Small intestine (tissue), 7 donors: ENCODE measurements at regions not wholly inside any gene's neighbourhood (a gene's known extent, or its start where the extent isn't known, plus 50 kb on each side); places are given as distances from the start of the nearest gene placed in this dataset.

Experiments
- DNase-seq, 2 donors: peaks; one replicate each; pipeline versions ENCODE4 v3.0.0 to v3.0.0-alpha.2; 2013
- FAIRE-seq: peaks from 2 replicates; lab custom pipeline; 2012; peaks lifted over from hg19 to GRCh38; lab: Jason Lieb, UNC
- H3K27ac ChIP-seq, 3 donors: one replicate each; pipeline ENCODE4 v1.5.1; 2013; ENCODE audit warnings: low read length in 2 of 3, mild to moderate bottlenecking in 2 of 3, control low read depth in 1 of 3, inconsistent platforms in 1 of 3, low read depth in 1 of 3, moderate library complexity in 1 of 3
- H3K27me3 ChIP-seq, 3 donors: one replicate each; pipeline ENCODE4 v1.6.1; 2013; ENCODE audit warnings: low read length in 3 of 3, inconsistent platforms in 1 of 3; ENCODE audit not compliant: control insufficient read depth in 3 of 3, insufficient read depth in 3 of 3
- H3K36me3 ChIP-seq, 3 donors: one replicate each; pipeline ENCODE4 v1.6.1; 2013; ENCODE audit warnings: low read length in 3 of 3, inconsistent platforms in 1 of 3, low read depth in 1 of 3, mild to moderate bottlenecking in 1 of 3, moderate library complexity in 1 of 3; ENCODE audit not compliant: control insufficient read depth in 3 of 3, insufficient read depth in 2 of 3
- H3K4me1 ChIP-seq, 3 donors: one replicate each; pipeline ENCODE4 v1.6.1; 2013; ENCODE audit warnings: low read length in 2 of 3, inconsistent platforms in 1 of 3, low read depth in 1 of 3, mild to moderate bottlenecking in 1 of 3, moderate library complexity in 1 of 3; ENCODE audit not compliant: control insufficient read depth in 3 of 3, insufficient read depth in 2 of 3
- H3K4me3 ChIP-seq, 3 donors: one replicate each; pipeline ENCODE4 v1.5.1; 2013; ENCODE audit warnings: low read length in 3 of 3, control low read depth in 1 of 3, inconsistent platforms in 1 of 3, low read depth in 1 of 3, mild to moderate bottlenecking in 1 of 3, moderate library complexity in 1 of 3
- H3K9me3 ChIP-seq, 2 donors: one replicate each; pipeline ENCODE4 v1.6.1; 2013; ENCODE audit warnings: low read depth in 1 of 2, low read length in 1 of 2; ENCODE audit not compliant: control insufficient read depth in 2 of 2, insufficient read depth in 1 of 2
- WGBS, 3 donors: extraction: QIAGEN DNeasy Blood & Tissue Kit; methylation state at CpG; one replicate each; pipeline ENCODE4 v1.1.7; 2013; 5-methylcytosine and 5-hydroxymethylcytosine counted together
- donor health status: healthy with polysubstance abuse.
- donor health status: control.
- donor health status: control.
- donor health status: Bipolar disorder and iron deficiency.
- donor health status: healthy.

GRCh38 chr3:76061654-76062053 is 276.3 kb upstream of the ZNF717 start:
- no peak for DNase-seq
- WGBS, 3 donors: 85 to 97% (median 90%) methylated on average over 3 of the region's 3 CpGs
- FAIRE-seq: no peak

DNA sequence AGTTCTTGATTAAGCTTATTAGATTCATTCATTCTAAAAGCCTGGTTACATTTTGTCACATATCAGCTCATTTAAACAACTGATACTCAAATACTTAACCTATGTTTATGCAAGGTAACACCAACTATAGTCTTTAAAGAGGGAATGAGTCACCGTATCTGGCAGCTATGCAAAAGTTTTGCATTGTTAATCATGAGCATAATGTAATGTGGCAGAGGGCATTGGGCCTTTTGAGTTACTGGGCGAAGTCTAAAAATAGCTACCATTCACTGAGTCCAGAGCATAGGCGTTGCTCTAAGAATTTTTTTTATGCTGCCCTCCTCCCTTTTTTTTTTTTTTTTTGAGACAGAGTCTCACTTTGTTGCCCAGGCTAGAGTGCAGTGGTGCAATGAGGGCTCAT is 277.7 kb upstream of the ZNF717 start:
- no peak overlapping the region for H3K4me3 ChIP-seq
- FAIRE-seq: no peak
- H3K9me3 ChIP-seq: no peaks in the 10 kb centered on the region
- H3K4me1 ChIP-seq: no peaks in the 10 kb centered on the region
- no peak overlapping the region for H3K27ac ChIP-seq
- peak in 1 of 2 donors; percentile 21 for DNase-seq
- no peaks in the 10 kb centered on the region for H3K36me3 ChIP-seq
- WGBS, 3 donors: 34 to 61% (median 37%) methylated on average over 3 of the region's 3 CpGs
- no peaks in the 10 kb centered on the region for H3K27me3 ChIP-seq

More at GRCh38 chr3:76061654-76062053, 276.3 kb upstream of the ZNF717 start:
- no peaks in the 10 kb centered on the region for H3K36me3 ChIP-seq
- H3K27ac ChIP-seq: no peak overlapping the region
- H3K4me3 ChIP-seq: no peak overlapping the region
- H3K9me3 ChIP-seq: no peaks in the 10 kb centered on the region
- no peaks in the 10 kb centered on the region for H3K4me1 ChIP-seq
- no peaks in the 10 kb centered on the region for H3K27me3 ChIP-seq

DNA sequence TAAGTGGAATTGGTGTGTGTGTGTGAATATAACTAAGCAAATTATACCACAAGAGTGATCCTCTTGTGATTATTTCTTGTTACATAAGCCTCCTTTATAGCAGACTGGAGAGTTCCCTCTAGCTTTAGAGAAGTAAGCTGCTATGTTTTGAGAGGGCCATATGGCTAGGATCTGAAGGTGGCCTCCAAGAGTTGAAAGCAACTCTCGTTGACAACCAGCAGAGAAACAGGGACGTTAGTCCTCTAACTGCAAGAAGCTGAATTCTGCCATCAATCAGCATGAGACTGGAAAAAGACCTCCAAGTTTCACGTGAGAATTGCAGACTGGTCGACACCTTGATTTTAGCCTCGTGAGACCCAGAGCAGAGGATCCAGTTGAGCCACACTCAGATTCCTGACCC is 278.5 kb upstream of the ZNF717 start:
- no peaks in the 10 kb centered on the region for H3K9me3 ChIP-seq
- no peaks in the 10 kb centered on the region for H3K4me1 ChIP-seq
- no peak for DNase-seq
- 70 to 74% (median 71%) methylated on average over 5 of the region's 5 CpGs for WGBS, 3 donors
- no peaks in the 10 kb centered on the region for H3K36me3 ChIP-seq
- FAIRE-seq: no peak
- H3K4me3 ChIP-seq: no peak overlapping the region
- no peak overlapping the region for H3K27ac ChIP-seq
- no peaks in the 10 kb centered on the region for H3K27me3 ChIP-seq

GRCh38 chr3:76065964-76066363 is 280.6 kb upstream of the ZNF717 start:
- Histone ChIP-seq H3K27ac (no peak overlapping the region), H3K4me3 (no peak overlapping the region), H3K27me3 (no peaks in the 10 kb centered on the region), H3K9me3 (peaks cover 0 to 2% of the 10 kb centered on the region in 2 donors), H3K36me3 (no peaks in the 10 kb centered on the region), H3K4me1 (no peaks in the 10 kb centered on the region)
- no peak for FAIRE-seq
- no peak for DNase-seq

DNA sequence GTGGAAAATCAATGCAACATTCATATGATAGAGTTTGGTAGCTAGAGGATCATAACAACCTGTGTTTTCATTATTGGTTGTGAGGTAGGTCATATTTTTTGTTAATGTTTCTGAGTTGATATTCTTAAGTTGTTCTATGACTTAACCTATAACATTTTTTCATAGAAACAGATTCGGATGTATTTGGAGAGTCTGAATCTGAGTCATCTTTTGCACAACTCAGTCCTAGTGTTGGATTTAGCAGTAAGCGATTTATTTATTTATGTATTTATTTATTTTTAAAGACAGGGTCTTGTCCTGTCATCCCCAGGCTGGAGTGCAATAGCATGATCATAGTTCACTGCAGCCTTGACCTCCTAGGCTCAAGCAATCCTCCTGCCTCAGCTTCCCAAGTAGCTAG is 292.8 kb upstream of the ZNF717 start:
- no peak for FAIRE-seq
- Histone ChIP-seq H3K4me3 (no peak overlapping the region), H3K9me3 (no peaks in the 10 kb centered on the region), H3K27me3 (no peaks in the 10 kb centered on the region), H3K4me1 (no peaks in the 10 kb centered on the region), H3K36me3 (no peaks in the 10 kb centered on the region), H3K27ac (no peak overlapping the region)
- DNase-seq: no peak
- WGBS, 3 donors: 65 to 86% (median 84%) methylated on average over 2 of the region's 2 CpGs

- Histone ChIP-seq H3K27me3 (no peaks in the 10 kb centered on the region), H3K9me3 (no peaks in the 10 kb centered on the region), H3K4me3 (no peak overlapping the region), H3K4me1 (no peaks in the 10 kb centered on the region), H3K36me3 (no peaks in the 10 kb centered on the region), H3K27ac (no peak overlapping the region)
- no peak for DNase-seq
- no peak for FAIRE-seq
- 58 to 77% (median 71%) methylated on average over 3 of the region's 3 CpGs for WGBS, 3 donors
Measured at GRCh38 chr3:76083992-76084391, 298.6 kb upstream of the ZNF717 start.

GRCh38 chr3:76096036-76096435 is 310.7 kb upstream of the ZNF717 start:
- no peak overlapping the region for H3K4me3 ChIP-seq
- DNase-seq (no peak), FAIRE-seq (no peak)
- no peaks in the 10 kb centered on the region for H3K27me3 ChIP-seq
- peaks cover 0 to 3% (median 0%) of the 10 kb centered on the region in 3 donors for H3K4me1 ChIP-seq
- H3K27ac ChIP-seq: no peak overlapping the region
- no peaks in the 10 kb centered on the region for H3K36me3 ChIP-seq
- WGBS, 3 donors: 38 to 59% (median 40%) methylated on average over 3 of the region's 3 CpGs
- H3K9me3 ChIP-seq: no peaks in the 10 kb centered on the region

DNA sequence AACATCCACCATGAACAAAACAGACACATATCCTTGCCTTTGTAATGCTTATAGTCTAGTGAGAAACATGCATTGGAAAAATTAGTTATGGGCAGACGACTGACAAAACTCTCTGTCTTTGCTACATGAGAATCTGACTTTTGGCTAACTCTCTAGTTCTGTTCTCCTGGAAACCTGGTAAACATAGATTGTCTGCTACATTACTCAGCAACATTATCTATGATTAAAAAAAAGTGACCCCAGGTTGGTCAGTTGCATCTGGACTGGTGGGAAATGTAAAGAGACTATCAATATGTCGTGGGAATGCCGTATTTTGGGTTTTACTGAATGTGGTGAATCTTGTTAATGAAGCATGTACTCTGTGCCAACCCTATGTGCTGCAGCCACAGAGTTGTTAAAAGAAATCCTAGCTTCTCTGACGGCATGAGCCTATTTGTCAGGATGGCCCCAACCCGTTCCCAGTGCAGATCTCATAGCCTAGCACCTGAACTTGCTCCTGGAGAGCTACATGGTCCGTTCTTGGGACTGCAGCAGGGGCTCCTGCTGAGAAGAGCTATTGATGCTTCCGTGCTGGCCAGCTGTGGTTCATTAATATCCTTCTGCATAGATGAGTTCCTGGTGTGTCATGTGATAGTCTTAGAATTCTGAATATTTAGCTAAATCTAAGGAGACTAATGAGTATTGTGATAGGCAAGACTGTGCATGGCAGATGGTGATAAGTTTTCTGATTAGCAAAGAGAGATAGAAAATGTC is 311.7 kb upstream of the ZNF717 start:
- FAIRE-seq (no peak), DNase-seq (no peak)
- H3K4me1 ChIP-seq: peaks cover 0 to 4% (median 0%) of the 10 kb centered on the region in 3 donors
- no peak overlapping the region for H3K27ac ChIP-seq
- 70 to 79% (median 74%) methylated on average over 7 of the region's 7 CpGs for WGBS, 3 donors
- no peaks in the 10 kb centered on the region for H3K9me3 ChIP-seq
- no peak overlapping the region for H3K4me3 ChIP-seq
- no peaks in the 10 kb centered on the region for H3K36me3 ChIP-seq
- H3K27me3 ChIP-seq: no peaks in the 10 kb centered on the region

- no peaks in the 10 kb centered on the region for H3K9me3 ChIP-seq
- no peaks in the 10 kb centered on the region for H3K27me3 ChIP-seq
- peaks cover 0 to 4% (median 0%) of the 10 kb centered on the region in 3 donors for H3K4me1 ChIP-seq
- DNase-seq (no peak), FAIRE-seq (no peak)
- 81 to 82% (median 81%) methylated on average over 3 of the region's 3 CpGs for WGBS, 3 donors
- no peaks in the 10 kb centered on the region for H3K36me3 ChIP-seq
- no peak overlapping the region for H3K4me3 ChIP-seq
- no peak overlapping the region for H3K27ac ChIP-seq
Measured at GRCh38 chr3:76097589-76097969, 312.2 kb upstream of the ZNF717 start.
